GM12872 (cell line): ENCODE measurements at regions not wholly inside any gene's neighbourhood (a gene's known extent, or its start where the extent isn't known, plus 50 kb on each side); places are given as distances from the start of the nearest gene placed in this dataset.

Experiments used
- TF ChIP-seq, protein P1 (sequence below): IDR thresholded peaks from 3 replicates; pipeline ENCODE4 v1.5.1; 2011; ENCODE audit warnings: low read depth, mild to moderate bottlenecking, low read length, moderate library complexity; ENCODE audit not compliant: insufficient read depth

DNA sequence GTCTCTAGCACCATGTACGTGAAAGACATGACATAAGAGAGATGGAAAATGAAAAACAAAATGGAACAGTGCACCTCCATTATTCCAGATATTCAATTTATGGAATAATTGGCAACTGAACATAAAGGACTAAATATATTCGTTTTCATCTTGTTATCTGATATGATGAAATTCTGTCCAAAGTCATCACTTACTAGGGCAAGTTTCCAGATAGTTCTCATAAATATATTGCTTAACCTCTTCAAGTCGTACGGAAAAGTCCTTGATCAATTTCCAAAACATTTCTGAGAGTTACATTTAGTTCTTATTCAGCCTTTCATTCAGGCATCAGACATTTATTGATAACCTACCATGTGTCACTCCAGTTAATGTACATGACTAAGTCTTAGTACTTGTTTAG lies 185.2 kb downstream of the HGF start:
- TF ChIP-seq, protein P1, sequence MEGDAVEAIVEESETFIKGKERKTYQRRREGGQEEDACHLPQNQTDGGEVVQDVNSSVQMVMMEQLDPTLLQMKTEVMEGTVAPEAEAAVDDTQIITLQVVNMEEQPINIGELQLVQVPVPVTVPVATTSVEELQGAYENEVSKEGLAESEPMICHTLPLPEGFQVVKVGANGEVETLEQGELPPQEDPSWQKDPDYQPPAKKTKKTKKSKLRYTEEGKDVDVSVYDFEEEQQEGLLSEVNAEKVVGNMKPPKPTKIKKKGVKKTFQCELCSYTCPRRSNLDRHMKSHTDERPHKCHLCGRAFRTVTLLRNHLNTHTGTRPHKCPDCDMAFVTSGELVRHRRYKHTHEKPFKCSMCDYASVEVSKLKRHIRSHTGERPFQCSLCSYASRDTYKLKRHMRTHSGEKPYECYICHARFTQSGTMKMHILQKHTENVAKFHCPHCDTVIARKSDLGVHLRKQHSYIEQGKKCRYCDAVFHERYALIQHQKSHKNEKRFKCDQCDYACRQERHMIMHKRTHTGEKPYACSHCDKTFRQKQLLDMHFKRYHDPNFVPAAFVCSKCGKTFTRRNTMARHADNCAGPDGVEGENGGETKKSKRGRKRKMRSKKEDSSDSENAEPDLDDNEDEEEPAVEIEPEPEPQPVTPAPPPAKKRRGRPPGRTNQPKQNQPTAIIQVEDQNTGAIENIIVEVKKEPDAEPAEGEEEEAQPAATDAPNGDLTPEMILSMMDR, result no peak

GRCh38 chr7:81583882-81584533 lies 185.8 kb downstream of the HGF start:
- TF ChIP-seq, protein P1, result no peak

DNA sequence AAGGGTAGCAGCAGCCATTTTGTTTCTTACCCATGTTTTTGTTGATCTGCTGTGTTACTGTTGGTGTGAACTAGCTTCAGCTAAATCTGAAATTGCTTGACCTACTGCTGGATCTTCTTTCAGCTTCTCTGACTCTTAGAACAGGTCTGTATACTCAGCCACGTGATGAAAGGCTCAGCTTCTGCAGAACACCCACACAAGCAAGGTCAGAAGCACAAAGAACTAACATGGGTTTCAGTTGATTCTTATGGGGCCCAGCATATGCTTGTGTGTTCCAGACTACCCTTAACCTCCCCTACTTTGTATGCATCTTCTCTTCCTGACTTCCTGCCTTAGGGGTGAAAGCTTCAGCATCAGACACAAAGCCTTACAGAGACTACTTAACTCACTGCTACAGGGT lies 186.8 kb downstream of the HGF start:
- TF ChIP-seq, protein P1, result no peak

DNA sequence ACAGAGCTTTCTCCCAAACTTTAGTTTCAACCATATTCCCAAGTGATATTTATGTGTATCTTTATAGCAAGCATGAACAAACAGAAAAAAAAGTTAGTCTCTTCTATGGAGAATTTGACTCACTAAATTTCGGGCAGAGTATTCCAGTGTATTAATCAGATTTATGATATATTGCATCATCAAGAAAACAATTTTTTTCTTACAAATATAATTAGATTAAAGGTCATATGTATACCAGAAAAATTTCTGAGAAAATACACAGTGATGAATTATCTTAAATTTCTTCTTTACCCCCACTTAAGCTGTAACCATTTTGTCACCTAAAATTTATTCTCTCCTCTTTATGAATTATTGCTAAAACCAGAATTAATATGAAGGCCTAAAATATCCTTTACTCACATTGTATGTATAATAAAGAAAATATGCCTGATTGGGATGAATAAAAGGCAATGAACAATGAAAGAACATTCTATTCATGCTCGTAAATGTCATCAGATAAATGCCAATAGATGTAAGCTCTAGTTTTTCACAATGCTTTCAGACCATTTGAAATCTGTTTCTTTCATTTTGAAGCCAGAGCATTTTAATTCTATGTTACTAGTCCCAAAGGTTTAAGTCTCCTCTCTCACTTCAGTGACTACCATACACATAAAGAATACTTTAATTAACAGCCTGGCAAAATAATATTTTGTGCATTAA lies 192.1 kb downstream of the HGF start:
- TF ChIP-seq, protein P1, result no peak

DNA sequence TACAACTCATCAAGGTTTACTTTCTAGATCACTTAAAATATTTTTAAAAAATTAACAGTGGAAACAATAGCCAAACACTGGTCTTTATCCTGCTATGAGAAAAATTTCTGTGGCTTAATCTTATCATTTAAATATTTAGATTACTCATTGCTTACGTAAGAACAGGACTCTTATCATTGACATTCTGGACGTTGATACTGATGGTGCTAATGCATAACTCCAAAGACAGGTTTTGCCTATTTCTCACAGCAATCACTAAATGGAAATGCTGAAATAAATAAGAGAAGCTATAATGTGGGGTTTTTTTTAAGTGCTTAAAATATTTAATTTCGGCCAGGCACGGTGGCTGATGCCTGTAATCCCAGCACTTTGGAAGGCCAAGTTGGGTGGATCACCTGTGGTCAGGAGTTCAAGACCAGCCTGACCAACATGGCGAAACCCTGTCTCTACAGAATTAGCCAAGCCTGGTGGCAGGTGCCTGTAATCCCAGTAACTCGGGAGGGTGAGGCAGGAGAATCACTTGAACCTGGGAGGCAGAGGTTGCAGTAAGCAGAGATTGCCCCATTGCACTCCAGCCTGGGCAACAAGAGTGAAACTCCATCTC lies 195.0 kb downstream of the HGF start:
- TF ChIP-seq, protein P1, result no peak

DNA sequence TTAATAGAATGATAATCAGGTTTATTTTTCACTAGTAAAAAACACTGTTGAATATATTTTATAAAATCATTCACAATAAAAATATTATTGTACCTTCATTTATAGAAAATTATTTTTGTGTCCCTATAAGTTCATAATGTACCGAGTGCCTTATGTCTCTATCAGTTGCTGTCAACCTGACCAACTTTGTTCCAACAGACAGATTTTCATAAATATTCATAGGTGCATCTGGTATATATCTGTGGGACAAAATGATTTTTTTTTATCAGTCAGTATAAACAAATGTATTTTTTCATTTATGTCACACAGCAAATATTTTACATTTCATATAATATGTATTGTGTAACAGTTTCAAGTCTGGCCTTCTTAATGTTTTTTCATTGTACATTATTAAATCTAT lies 195.9 kb downstream of the HGF start:
- TF ChIP-seq, protein P1, result no peak

DNA sequence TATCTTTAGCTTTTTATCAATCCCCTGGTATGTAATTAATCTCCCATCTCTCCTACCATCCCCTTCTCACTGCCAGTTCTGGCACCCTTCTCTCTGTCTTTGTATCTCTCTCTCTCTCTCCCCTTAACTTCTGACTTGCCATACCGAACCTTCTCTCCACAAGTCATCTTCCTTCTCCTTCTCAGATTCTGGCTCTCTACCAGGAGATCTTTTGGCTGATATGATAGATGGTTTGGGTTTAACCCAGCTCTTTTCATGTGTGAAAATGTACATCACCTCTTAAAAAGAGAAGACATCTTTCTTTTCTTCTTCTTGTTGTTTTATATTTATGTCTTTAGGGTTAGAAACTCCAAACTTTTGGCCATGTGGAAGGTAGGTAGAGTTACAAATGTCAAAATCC lies 196.7 kb downstream of the HGF start:
- TF ChIP-seq, protein P1, result no peak
